NB4 (cell line): ENCODE measurements at regions not wholly inside any gene's neighbourhood (a gene's known extent, or its start where the extent isn't known, plus 50 kb on each side); places are given as distances from the start of the nearest gene placed in this dataset.

Experiments used
- POLR2A ChIP-seq: IDR thresholded peaks from 2 replicates; pipeline ENCODE4 v1.6.1; 2011; ENCODE audit warnings: mild to moderate bottlenecking; ENCODE audit not compliant: insufficient read length; ENCODE audit errors: extremely low read depth
- TF ChIP-seq, protein P1 (sequence below): IDR thresholded peaks from one replicate; pipeline ENCODE4 v1.5.1; 2012; ENCODE audit warnings: low read depth, low read length

DNA sequence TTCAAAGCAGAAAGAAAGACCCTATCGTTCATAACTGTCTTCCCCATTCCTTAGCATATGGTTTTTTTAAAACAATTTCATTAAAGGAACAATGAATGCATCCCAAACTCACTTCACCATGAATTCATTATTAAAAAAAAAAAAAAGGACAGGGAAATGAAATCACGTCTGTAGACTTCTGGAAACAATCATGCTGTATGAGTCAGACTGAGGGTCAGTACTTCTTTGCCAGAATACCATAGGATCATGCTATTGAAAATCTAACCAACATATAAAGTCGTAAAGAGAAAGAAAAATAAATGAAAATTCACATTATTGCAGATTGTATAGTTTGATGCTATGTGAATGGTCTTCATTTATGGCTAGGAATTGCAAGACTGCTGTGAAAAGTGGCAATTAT, 144.4 kb downstream of the PCDH18 start:
- TF ChIP-seq POLR2A: no peak
- TF ChIP-seq, protein P1, sequence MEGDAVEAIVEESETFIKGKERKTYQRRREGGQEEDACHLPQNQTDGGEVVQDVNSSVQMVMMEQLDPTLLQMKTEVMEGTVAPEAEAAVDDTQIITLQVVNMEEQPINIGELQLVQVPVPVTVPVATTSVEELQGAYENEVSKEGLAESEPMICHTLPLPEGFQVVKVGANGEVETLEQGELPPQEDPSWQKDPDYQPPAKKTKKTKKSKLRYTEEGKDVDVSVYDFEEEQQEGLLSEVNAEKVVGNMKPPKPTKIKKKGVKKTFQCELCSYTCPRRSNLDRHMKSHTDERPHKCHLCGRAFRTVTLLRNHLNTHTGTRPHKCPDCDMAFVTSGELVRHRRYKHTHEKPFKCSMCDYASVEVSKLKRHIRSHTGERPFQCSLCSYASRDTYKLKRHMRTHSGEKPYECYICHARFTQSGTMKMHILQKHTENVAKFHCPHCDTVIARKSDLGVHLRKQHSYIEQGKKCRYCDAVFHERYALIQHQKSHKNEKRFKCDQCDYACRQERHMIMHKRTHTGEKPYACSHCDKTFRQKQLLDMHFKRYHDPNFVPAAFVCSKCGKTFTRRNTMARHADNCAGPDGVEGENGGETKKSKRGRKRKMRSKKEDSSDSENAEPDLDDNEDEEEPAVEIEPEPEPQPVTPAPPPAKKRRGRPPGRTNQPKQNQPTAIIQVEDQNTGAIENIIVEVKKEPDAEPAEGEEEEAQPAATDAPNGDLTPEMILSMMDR: no peak
